MM.1S (cell line): ENCODE measurements at regions not wholly inside any gene's neighbourhood (a gene's known extent, or its start where the extent isn't known, plus 50 kb on each side); places are given as distances from the start of the nearest gene placed in this dataset.

Experiments used
- CTCF ChIP-seq: fragments of 300-600 bp; sonication (generic); IDR thresholded peaks from 2 replicates; pipeline ENCODE4 v1.5.1; 2016; ENCODE audit warnings: antibody characterized with exemption, low read length, mixed read lengths
- EZH2 ChIP-seq: fragments of 300-600 bp; sonication (generic); optimal IDR thresholded peaks from 2 replicates; pipeline ENCODE3; 2017; ENCODE audit warnings: low read depth, mild to moderate bottlenecking, antibody characterized with exemption, low read length, mixed read lengths
- EZH2phosphoT487 ChIP-seq: fragments of 300-600 bp; sonication (generic); IDR thresholded peaks from 2 replicates; pipeline ENCODE4 v1.6.1; 2018; ENCODE audit warnings: antibody characterized with exemption, low read length

GRCh38 chr13:50198508-50198907, 183.3 kb downstream of the KCNRG start:
- TF ChIP-seq EZH2 (no peak), CTCF (no peak), EZH2phosphoT487 (no peak)
